ENCODE measurements at regions not wholly inside any gene's neighbourhood (a gene's known extent, or its start where the extent isn't known, plus 50 kb on each side); places are given as distances from the start of the nearest gene placed in this dataset.

DNA sequence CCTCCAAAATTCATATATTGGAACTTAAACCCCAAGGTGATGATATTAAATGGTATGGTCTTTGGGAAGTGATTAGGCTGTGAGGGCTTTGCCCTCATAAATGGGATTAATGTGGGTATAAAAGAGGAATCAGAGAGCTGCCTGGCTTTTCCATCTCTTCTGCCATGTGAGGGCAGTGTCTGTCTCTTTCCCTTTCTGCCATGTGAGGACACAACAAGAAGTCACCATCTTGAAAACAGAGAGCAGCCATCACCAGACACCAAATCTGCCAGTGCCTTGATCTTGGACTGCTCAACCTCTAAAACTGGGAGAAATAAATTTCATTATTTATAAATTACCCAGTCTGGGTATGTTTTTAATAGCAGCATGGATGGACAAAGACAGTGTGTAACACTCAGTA is 263.0 kb downstream of the PAX1 start:
- TF ChIP-seq, protein P1, sequence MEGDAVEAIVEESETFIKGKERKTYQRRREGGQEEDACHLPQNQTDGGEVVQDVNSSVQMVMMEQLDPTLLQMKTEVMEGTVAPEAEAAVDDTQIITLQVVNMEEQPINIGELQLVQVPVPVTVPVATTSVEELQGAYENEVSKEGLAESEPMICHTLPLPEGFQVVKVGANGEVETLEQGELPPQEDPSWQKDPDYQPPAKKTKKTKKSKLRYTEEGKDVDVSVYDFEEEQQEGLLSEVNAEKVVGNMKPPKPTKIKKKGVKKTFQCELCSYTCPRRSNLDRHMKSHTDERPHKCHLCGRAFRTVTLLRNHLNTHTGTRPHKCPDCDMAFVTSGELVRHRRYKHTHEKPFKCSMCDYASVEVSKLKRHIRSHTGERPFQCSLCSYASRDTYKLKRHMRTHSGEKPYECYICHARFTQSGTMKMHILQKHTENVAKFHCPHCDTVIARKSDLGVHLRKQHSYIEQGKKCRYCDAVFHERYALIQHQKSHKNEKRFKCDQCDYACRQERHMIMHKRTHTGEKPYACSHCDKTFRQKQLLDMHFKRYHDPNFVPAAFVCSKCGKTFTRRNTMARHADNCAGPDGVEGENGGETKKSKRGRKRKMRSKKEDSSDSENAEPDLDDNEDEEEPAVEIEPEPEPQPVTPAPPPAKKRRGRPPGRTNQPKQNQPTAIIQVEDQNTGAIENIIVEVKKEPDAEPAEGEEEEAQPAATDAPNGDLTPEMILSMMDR (optimal IDR thresholded peaks at IDR 0.05 in 1 of 3, IDR thresholded peaks at IDR 0.05 in 1 of 3, conservative IDR thresholded peaks at IDR 0.05 in 1 of 3; ENCODE audit: extremely low read depth in 1 of 3, insufficient read depth in 2 of 3, low read length in 3 of 3): no peak
- TF ChIP-seq EZH2 (IDR thresholded peaks at IDR 0.05; ENCODE audit: low read length): no peak
